ENCODE measurements at regions not wholly inside any gene's neighbourhood (a gene's known extent, or its start where the extent isn't known, plus 50 kb on each side); places are given as distances from the start of the nearest gene placed in this dataset.

GRCh38 chr2:193267496-193268002 is 1072.8 kb upstream of the TMEFF2 start:
- TF ChIP-seq ZNF155 (tag by site-specific recombination; IDR thresholded peaks at IDR 0.05) (no peak), ZNF146 (tag by site-specific recombination; IDR thresholded peaks at IDR 0.05) (no peak), ZNF558 (tag by site-specific recombination; IDR thresholded peaks at IDR 0.05) (no peak), ATF2 (tag by site-specific recombination; IDR thresholded peaks at IDR 0.05; ENCODE audit: low read depth) (no peak), ZNF274 (IDR thresholded peaks at IDR 0.05; ENCODE audit: low read length) (no peak), ZNF274 (tag by site-specific recombination; IDR thresholded peaks at IDR 0.05; ENCODE audit: borderline replicate concordance) (no peak), TCF7L2 (IDR thresholded peaks at IDR 0.05; ENCODE audit: borderline replicate concordance, low read depth, low read length) (no peak), ZNF2 (tag by site-specific recombination; IDR thresholded peaks at IDR 0.05) (no peak), ZSCAN30 (tag by site-specific recombination; IDR thresholded peaks at IDR 0.05) (no peak), ZNF501 (tag by site-specific recombination; IDR thresholded peaks at IDR 0.05) (no peak), ZNF354C (tag by site-specific recombination; IDR thresholded peaks at IDR 0.05; ENCODE audit: borderline replicate concordance, low read depth) (no peak), ZNF426 (tag by site-specific recombination; IDR thresholded peaks at IDR 0.05) (no peak)
- TF ChIP-seq, protein P1, sequence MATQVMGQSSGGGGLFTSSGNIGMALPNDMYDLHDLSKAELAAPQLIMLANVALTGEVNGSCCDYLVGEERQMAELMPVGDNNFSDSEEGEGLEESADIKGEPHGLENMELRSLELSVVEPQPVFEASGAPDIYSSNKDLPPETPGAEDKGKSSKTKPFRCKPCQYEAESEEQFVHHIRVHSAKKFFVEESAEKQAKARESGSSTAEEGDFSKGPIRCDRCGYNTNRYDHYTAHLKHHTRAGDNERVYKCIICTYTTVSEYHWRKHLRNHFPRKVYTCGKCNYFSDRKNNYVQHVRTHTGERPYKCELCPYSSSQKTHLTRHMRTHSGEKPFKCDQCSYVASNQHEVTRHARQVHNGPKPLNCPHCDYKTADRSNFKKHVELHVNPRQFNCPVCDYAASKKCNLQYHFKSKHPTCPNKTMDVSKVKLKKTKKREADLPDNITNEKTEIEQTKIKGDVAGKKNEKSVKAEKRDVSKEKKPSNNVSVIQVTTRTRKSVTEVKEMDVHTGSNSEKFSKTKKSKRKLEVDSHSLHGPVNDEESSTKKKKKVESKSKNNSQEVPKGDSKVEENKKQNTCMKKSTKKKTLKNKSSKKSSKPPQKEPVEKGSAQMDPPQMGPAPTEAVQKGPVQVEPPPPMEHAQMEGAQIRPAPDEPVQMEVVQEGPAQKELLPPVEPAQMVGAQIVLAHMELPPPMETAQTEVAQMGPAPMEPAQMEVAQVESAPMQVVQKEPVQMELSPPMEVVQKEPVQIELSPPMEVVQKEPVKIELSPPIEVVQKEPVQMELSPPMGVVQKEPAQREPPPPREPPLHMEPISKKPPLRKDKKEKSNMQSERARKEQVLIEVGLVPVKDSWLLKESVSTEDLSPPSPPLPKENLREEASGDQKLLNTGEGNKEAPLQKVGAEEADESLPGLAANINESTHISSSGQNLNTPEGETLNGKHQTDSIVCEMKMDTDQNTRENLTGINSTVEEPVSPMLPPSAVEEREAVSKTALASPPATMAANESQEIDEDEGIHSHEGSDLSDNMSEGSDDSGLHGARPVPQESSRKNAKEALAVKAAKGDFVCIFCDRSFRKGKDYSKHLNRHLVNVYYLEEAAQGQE (tag by site-specific recombination; IDR thresholded peaks at IDR 0.05), result no peak
- TF ChIP-seq, protein P2, sequence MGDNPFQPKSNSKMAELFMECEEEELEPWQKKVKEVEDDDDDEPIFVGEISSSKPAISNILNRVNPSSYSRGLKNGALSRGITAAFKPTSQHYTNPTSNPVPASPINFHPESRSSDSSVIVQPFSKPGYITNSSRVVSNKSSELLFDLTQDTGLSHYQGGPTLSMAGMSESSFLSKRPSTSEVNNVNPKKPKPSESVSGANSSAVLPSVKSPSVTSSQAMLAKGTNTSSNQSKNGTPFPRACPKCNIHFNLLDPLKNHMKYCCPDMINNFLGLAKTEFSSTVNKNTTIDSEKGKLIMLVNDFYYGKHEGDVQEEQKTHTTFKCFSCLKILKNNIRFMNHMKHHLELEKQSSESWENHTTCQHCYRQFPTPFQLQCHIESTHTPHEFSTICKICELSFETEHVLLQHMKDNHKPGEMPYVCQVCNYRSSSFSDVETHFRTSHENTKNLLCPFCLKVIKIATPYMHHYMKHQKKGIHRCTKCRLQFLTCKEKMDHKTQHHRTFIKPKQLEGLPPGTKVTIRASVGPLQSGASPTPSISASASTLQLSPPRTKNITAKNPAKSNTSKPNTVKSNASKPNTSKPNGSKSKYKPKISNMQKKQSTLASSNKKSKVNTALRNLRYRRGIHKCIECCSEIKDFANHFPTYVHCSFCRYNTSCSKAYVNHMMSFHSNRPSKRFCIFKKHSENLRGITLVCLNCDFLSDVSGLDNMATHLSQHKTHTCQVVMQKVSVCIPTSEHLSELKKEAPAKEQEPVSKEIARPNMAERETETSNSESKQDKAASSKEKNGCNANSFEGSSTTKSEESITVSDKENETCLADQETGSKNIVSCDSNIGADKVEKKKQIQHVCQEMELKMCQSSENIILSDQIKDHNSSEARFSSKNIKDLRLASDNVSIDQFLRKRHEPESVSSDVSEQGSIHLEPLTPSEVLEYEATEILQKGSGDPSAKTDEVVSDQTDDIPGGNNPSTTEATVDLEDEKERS (tag by site-specific recombination; IDR thresholded peaks at IDR 0.05), result no peak
